Superior temporal gyrus (tissue), 1 donor: ENCODE measurements at regions not wholly inside any gene's neighbourhood (a gene's known extent, or its start where the extent isn't known, plus 50 kb on each side); places are given as distances from the start of the nearest gene placed in this dataset.
"Not testable (repeated sequence)": the region's sequence is repeated elsewhere in the genome, so short reads cannot be mapped to it uniquely, and the experiment has no call there.

Experiments used
- DNase-seq: peaks from one replicate; pipeline ENCODE4 v3.0.0-alpha.2; 2016; ENCODE audit errors: extremely low spot score

DNA sequence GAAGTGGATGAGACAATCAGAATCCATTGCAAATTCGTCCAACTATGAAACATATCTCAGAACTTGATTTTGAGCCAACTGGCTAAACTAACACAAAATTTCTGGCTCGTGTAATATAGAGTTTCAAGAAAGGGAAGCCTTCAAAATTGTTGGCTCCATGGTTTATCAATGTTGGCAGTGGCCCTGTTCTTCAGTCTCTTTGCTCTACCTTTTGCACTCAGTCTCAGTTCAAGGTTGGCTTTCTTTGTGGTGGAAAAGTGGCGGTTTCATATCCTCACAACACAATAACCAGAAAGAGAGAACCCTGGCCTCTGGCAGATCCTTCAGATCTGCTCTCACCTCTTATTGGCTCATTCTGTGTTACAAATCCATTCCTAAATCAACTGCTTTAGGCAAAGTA is 473.8 kb upstream of the API5 start:
- no peak for DNase-seq

GRCh38 chr11:42840176-42840829 is 471.5 kb upstream of the API5 start:
- DNase-seq = no peak

GRCh38 chr11:42840860-42841259 is 470.9 kb upstream of the API5 start:
- no peak for DNase-seq

GRCh38 chr11:42841556-42841955 is 470.2 kb upstream of the API5 start:
- no peak for DNase-seq

- DNase-seq = no peak
Observed at GRCh38 chr11:42849362-42849761, 462.4 kb upstream of the API5 start.

DNA sequence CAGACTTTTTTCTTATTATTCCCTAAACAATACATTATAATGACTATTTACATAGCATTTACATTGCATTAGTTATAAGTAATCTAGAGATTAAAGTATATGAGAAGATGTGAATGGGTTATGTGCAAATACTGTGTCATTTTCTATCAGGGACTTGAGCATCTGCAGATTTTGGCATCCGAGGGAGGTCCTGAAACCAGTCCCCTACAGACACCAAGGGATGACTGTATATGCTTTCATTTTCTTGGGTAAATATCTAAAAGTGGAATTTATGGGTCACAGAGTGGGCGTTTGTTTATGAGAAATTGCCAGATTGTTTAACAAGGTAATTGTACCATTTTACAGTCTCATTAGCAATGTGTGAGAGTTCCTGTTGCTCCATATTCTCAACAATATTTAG is 454.5 kb upstream of the API5 start:
- DNase-seq = no peak

GRCh38 chr11:42870480-42870879 is 441.3 kb upstream of the API5 start:
- DNase-seq = no peak

GRCh38 chr11:42873800-42874405 is 437.9 kb upstream of the API5 start:
- DNase-seq = not testable (repeated sequence)

DNA sequence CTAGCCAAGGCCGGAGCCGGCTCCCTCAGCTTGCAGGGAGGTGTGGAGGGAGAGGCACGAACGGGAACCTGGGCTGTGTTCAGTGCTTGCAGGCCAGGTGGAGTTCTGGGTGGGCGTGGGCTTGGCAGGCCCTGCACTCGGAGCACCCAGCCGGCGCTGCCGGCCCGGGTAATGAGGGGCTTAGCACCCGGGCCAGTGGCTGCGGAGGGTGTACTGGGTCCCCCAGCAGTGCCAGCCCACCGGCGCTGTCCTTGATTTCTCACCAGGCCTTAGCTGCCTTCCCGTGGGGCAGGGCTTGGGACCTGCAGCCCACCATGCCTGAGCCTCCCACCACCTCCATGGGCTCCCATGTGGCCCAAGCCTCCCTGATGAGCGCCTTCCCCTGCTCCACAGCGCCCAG is 430.5 kb upstream of the API5 start:
- DNase-seq = not testable (repeated sequence)

DNA sequence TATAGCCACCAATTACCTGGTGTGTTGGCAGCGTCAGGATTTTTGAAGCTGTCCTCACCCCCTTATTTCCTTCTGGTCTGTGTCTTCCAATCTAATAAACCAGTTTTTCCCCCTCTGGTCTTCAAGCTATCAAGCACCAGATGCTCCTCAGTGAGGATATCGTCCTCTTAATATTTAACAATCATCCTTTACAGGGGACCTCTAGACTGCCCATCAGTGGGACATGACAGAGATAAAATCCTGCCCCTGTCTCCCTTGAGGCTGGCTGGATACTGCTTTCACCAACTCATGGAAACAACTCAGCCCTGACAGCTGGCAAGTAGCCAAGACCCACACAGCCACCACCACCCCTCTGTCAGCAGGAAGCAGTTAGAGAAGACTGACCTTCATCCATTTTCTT is 421.0 kb upstream of the API5 start:
- no peak for DNase-seq

- DNase-seq = no peak
Observed at GRCh38 chr11:42901084-42901483, 410.7 kb upstream of the API5 start.

- no peak for DNase-seq
Observed at GRCh38 chr11:42906226-42906625, 405.6 kb upstream of the API5 start.

GRCh38 chr11:42913731-42914130 is 398.1 kb upstream of the API5 start:
- no peak for DNase-seq

DNA sequence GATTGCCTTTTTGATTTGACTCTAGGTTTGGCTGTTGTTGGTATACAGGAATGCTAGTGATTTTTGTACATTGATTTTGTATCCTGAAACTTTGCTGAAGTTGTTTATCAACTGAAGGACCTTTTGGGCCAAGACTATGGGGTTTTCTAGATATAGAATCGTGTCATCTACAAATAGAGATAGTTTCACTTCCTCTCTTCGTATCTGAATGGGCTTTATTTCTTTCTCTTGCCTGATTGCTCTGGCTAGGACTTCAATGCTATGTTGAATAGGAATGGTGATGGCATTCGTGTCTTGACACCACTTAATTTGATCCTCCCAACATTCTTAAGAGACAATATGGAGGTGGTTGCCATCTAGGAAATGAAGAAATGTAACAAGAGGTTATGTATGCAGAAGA is 388.1 kb upstream of the API5 start:
- no peak for DNase-seq

DNA sequence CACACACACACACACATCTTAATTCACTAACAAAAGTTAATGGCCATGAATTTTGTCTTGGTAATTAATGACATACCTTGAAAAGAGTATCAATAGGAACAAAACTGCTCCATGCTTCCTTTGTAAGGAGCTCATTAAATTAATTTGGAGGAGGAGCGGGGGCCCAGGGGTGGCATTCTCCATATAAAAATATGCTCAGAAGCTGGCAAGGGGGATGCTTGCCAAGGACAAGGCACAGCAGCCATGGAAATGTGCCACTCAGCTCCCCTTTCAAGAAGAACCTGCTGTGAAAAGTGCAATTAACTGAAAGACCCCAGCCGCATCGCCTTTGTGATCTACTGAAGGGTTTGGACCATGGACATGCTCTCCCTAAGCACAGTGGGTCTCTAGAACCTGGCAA is 385.9 kb upstream of the API5 start:
- DNase-seq = no peak

DNA sequence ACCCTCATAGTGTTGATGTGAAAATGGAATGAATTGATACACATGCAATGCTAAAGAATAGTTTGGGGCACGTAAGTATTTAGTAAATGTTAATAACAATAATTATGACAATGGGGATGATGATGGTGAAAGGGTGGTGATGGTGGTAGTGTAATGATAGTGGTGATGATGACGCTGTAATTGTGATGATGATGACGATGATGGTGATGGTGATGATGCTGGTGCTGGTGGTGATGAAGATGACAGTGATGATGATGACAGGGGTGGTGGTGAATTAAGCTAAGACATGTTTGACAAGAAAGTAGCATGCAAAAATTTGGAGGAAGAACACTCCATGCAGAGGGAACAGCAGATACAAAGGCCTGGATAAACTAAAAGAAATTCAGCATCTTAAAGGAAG is 364.4 kb upstream of the API5 start:
- no peak for DNase-seq

GRCh38 chr11:42949738-42950376 is 361.9 kb upstream of the API5 start:
- DNase-seq = not testable (repeated sequence)

DNA sequence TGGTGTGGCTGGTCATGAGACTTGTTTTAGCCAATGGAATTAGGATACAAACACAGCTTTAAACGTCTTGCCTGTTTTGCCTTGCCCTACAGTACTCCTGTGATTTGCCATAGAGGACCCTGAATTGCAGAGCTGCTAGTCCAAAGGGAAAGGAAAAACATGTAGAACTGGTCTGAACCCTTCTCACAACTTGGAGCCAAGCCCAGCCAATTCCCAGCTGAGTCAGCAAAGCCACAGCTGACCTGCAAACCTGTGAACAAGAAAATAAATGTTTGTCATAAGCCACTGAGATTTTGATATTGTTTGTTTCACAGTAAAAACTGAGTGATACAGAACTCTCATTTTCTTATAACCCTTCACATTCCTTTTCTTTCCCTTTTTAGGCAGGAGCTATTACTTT is 360.5 kb upstream of the API5 start:
- DNase-seq = no peak

DNA sequence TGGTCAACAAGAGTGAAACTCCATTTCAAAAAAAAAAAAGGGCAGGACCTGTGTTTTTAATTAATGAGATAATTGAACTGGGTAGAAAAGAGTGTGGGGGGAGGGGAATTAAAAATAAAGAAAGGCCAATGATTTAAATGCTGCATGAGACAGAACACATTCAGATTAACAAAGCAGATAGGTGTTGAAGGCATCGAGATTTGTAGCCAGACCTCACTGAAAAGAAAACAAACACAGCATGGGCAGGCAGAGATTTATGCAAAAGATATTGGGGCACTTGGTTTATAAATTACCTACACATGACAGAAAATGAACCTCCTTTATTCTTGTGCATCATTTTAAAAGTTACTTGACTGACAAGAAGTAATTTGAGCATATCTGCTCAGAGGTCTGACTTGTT is 354.0 kb upstream of the API5 start:
- DNase-seq = no peak

DNA sequence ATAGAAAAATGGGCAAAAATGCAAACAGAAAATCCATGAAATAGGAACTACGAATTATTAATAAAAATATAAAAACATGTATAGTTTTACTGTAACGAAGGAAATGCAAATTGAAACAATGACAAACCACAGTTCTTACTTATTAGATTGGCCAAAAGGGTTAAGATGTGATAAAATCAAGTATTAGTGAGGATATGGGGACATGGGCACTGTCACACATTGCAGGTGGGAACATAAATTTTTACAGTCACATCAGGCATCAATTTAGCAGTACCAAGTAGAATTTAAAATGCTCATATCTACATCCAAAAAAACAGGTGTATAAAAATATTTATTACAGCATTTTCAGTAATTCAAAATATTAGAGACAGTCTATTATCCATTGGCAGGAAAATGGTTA is 353.2 kb upstream of the API5 start:
- DNase-seq = no peak

DNA sequence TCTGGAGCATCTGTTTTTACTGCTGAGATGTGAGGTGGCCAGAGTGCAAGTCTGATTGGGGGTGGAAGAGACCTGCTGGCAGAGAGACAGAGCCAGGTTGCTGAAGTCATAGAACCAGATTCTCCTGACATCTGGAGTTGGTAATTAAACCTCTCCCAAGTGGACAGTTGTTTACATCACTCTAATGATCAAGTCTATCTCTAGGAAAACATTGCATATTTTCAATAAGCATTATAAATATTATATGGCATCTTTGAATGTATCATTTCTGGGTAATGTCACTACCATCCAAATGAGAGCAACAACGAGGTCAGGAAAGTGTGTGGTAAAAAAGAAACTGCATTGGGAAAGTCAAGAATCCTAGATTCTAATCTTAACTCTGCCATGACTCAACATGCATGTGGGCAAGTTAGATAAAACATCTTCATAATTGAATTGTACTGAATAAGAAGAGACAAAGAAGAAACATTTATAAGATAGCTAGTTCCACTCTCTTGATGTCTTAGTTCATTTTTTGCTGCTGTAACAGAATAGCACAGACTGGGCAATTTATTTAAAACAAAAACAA is 351.2 kb upstream of the API5 start:
- DNase-seq = no peak

DNA sequence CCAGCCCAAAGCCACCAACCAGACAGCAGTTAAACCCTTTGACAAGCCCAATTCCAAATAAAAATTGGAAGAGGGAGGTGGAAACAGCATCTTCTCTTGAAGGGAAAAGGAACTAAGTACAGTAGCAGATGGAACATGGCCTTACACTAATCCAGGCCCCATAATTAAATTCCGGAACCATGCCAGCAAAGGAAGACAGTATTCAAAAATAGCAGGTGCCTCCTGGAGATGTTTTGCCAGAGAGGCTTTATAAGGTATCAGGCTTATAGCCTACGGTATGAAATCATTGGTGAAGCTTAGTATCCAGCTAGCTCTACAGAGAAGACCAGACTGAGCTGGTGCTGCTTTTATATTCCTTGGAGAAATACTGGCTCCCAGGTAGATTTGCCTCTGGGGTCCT is 344.1 kb upstream of the API5 start:
- DNase-seq = no peak

DNA sequence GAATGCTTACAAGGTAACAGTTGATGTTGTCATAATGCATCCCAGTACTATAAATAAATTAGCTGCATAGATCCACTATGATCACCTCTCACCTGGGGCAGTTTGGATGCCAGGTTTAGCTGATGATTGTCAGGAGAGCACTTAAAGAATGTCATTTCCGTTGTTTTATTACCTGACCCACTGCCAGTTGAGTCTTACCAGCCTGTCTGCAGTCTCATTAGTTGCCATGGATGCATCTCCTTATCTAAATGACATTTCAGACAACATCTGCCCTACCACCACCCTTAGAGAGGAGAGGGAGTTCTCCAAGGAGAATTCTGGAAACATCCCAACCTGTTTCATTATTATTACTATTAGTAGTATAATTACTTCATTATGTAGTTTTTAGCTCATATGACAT is 339.1 kb upstream of the API5 start:
- no peak for DNase-seq
